Activated B cell treated with CpG ODN at 0.5 μM for 24 hours (primary cell): ENCODE measurements at regions not wholly inside any gene's neighbourhood (a gene's known extent, or its start where the extent isn't known, plus 50 kb on each side); places are given as distances from the start of the nearest gene placed in this dataset.

ENCODE experiments used
- ATAC-seq: fragments of 200-7000 bp; cut with Tn5 transposase; one replicate; pipeline ENCODE4 v1.10.0; 2021; ENCODE audit warnings: low read depth, mild to moderate bottlenecking, moderate library complexity
- CTCF ChIA-PET: fragments of 350-600 bp; sonication (Branson Sonifier 250); formaldehyde crosslinking; loops from one replicate; lab custom pipeline; 2021; ENCODE audit warnings: antibody characterized with exemption; lab: Charles Lee
- POLR2A ChIA-PET: fragments of 350-600 bp; sonication (Branson Sonifier 250); formaldehyde crosslinking; loops from one replicate; lab custom pipeline; 2021; ENCODE audit warnings: antibody characterized with exemption; lab: Charles Lee
- DNase-seq: peaks from one replicate; pipeline ENCODE4 v3.0.0; 2022
- H3K27ac Mint-ChIP-seq: one replicate; pipeline ENCODE4 v1.8.0; 2020; ENCODE audit warnings: mixed read lengths
- H3K27me3 Mint-ChIP-seq: one replicate; pipeline ENCODE4 v1.8.0; 2021; ENCODE audit warnings: mixed read lengths
- H3K36me3 Mint-ChIP-seq: one replicate; pipeline ENCODE4 v1.8.0; 2021; ENCODE audit warnings: low read depth, mixed read lengths
- H3K4me1 Mint-ChIP-seq: one replicate; pipeline ENCODE4 v1.8.0; 2021; ENCODE audit warnings: mixed read lengths
- H3K4me3 Mint-ChIP-seq: one replicate; pipeline ENCODE4 v1.8.0; 2020; ENCODE audit warnings: mild to moderate bottlenecking, mixed read lengths
- H3K9me3 Mint-ChIP-seq: one replicate; pipeline ENCODE4 v1.8.0; 2020; ENCODE audit warnings: mixed read lengths
- CTCF ChIP-seq: fragments of 200-600 bp; IDR thresholded peaks from one replicate; pipeline ENCODE4 v1.8.0; 2022; ENCODE audit warnings: antibody characterized with exemption, mild to moderate bottlenecking
- intact Hi-C: fragments of 100-400 bp; cut with micrococcal nuclease; formaldehyde crosslinking; loops from one replicate; pipeline ENCODE4 v1.15.1; 2024

GRCh38 chr10:62616885-62617590, 187.5 kb upstream of the ADO start:
- intact Hi-C loops: no loop called here
- POLR2A ChIA-PET: interaction anchor here (0.9 to 1.0 kb wide), 2 partner anchors 116 to 199 kb away, joined by 3 to 4 read pairs; partner anchors contain the start of gene EGR2

DNA sequence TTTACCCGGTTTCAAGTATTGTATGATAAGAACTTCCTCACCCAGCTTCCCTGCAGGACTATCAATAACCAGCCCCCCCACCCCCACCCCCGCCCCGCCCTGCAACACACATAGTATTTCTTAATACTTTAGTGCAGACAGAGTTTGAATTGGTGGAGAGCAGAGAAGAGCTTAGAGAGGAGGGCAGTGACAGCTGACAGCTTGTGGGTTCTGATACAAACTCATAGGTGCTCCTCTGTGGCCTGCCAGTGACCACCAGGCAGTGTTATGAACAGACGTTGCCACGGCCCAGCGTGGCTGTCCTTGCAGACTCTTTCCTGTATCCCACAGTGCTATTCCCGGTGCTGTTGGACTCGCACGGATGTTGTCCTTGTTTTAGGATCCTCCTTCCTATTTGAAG, 186.9 kb upstream of the ADO start:
- H3K27me3 Mint-ChIP-seq: no peaks in the 10 kb centered on the region
- no peaks in the 10 kb centered on the region for H3K36me3 Mint-ChIP-seq
- H3K9me3 Mint-ChIP-seq: no peaks in the 10 kb centered on the region
- DNase-seq: no peak
- ChIA-PET POLR2A (interaction anchor here (0.6 to 1.0 kb wide), 3 partner anchors 116 to 199 kb away, joined by 3 to 4 read pairs (median 3); partner anchors contain the start of gene EGR2), CTCF (interaction anchor here (0.7 kb wide), 1 partner anchor 200 kb away, joined by 4 read pairs; no protein-coding TSS in a partner anchor)
- no peak overlapping the region for H3K27ac Mint-ChIP-seq
- intact Hi-C loops: no loop called here
- H3K4me1 Mint-ChIP-seq: peaks cover 28% of the 10 kb centered on the region
- no peak for ATAC-seq
- no peak overlapping the region for H3K4me3 Mint-ChIP-seq
- TF ChIP-seq CTCF: no peak

More at GRCh38 chr10:62616885-62617590, 187.5 kb upstream of the ADO start:
- Mint-ChIP-seq H3K36me3 (no peaks in the 10 kb centered on the region), H3K27me3 (no peaks in the 10 kb centered on the region), H3K4me3 (no peak overlapping the region), H3K4me1 (peaks cover 28% of the 10 kb centered on the region), H3K9me3 (no peaks in the 10 kb centered on the region), H3K27ac (no peak overlapping the region)
- CTCF ChIA-PET: interaction anchor here (0.7 kb wide), 1 partner anchor 201 kb away, joined by 4 read pairs; no protein-coding TSS in a partner anchor
- ATAC-seq (no peak), DNase-seq (no peak)
- TF ChIP-seq CTCF: no peak

DNA sequence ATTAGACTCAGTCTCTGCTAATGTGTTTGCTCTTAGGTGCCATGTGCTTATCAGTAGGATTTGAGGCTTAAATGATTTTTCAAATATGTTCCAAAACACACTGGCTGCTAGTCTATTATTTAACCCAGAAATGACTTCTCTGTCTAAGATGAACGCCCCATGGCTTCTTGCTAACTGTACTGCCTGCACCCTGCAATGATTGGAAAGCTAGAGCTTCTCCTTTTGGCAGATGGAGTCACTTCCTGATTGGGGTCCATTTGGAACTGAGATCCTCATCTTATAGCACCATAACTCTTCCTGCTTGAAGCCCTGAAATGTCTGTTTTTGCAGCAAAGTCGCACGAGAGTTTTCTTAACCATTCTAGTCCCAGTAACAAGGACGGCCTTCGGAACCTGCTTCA, 186.5 kb upstream of the ADO start:
- ATAC-seq: no peak

GRCh38 chr10:62618576-62619412, 185.7 kb upstream of the ADO start:
- DNase-seq: no peak
- Mint-ChIP-seq H3K27me3 (no peaks in the 10 kb centered on the region), H3K36me3 (no peaks in the 10 kb centered on the region), H3K4me3 (no peak overlapping the region), H3K9me3 (no peaks in the 10 kb centered on the region), H3K27ac (peak overlapping the region; percentile 68), H3K4me1 (peaks cover 28% of the 10 kb centered on the region)
- CTCF ChIA-PET: interaction anchor here (0.7 to 2.3 kb wide), 6 partner anchors 8 to 199 kb away, joined by 3 to 11 read pairs (median 4); no protein-coding TSS in a partner anchor
- POLR2A ChIA-PET: interaction anchor here (0.9 to 1.4 kb wide), 2 partner anchors 30 to 161 kb away, joined by 3 read pairs; no protein-coding TSS in a partner anchor
- no peak for TF ChIP-seq CTCF
- intact Hi-C loops: no loop called here
- peak; percentile 80 for ATAC-seq

More for the DNA sequence above, 186.5 kb upstream of the ADO start:
- TF ChIP-seq CTCF: no peak
- Mint-ChIP-seq H3K27me3 (no peaks in the 10 kb centered on the region), H3K27ac (no peak overlapping the region), H3K4me3 (no peak overlapping the region), H3K9me3 (no peaks in the 10 kb centered on the region), H3K36me3 (no peaks in the 10 kb centered on the region), H3K4me1 (peaks cover 28% of the 10 kb centered on the region)
- intact Hi-C loops: no loop called here
- ChIA-PET CTCF (interaction anchor here (1.3 to 2.3 kb wide), 2 partner anchors 14 to 141 kb away, joined by 3 to 6 read pairs; no protein-coding TSS in a partner anchor), POLR2A (interaction anchor here (0.6 to 1.4 kb wide), 4 partner anchors 30 to 198 kb away, joined by 3 to 4 read pairs (median 3); partner anchors contain the start of gene EGR2)
- no peak for DNase-seq
